OCI-LY7 (cell line): ENCODE measurements at regions not wholly inside any gene's neighbourhood (a gene's known extent, or its start where the extent isn't known, plus 50 kb on each side); places are given as distances from the start of the nearest gene placed in this dataset.

Experiments used
- BruUV-seq: library from RNA; stranded (reverse); fragments of 400-500 nt; replicated peaks from 2 replicates; lab custom pipeline; 2021; lab: Mats Ljungman, UMichigan
- CTCF ChIA-PET: fragments of 300-600 bp; sonication (Branson Sonifier 250); formaldehyde crosslinking; loops from one replicate; lab custom pipeline; 2022; ENCODE audit warnings: antibody characterized with exemption; ENCODE audit not compliant: unreplicated experiment; lab: Charles Lee
- POLR2A ChIA-PET: fragments of 300-600 bp; sonication (Branson Sonifier 250); formaldehyde crosslinking; loops from one replicate; lab custom pipeline; 2022; ENCODE audit warnings: antibody characterized with exemption; lab: Charles Lee
- DNase-seq: peaks from one replicate; pipeline ENCODE4 v3.0.0-alpha.2; 2015; ENCODE audit warnings: low spot score
- H2AFZ ChIP-seq: fragments of 200-600 bp; sonication (generic), shearing (Covaris generic); 2 replicates; pipeline ENCODE4 v1.6.1; 2014; ENCODE audit warnings: mild to moderate bottlenecking, antibody characterized with exemption, low read length, moderate library complexity
- H3K27ac ChIP-seq: fragments of 200-600 bp; sonication (generic); 2 replicates; pipeline ENCODE4 v1.5.1; 2014; ENCODE audit warnings: mixed run types, low read depth, mild to moderate bottlenecking, moderate library complexity, low read length, inconsistent platforms; ENCODE audit not compliant: poor library complexity, severe bottlenecking
- H3K36me3 ChIP-seq: fragments of 200-600 bp; sonication (generic); 2 replicates; pipeline ENCODE4 v1.6.1; 2014; ENCODE audit warnings: mild to moderate bottlenecking, antibody characterized with exemption, low read length, moderate library complexity, mixed read lengths; ENCODE audit not compliant: insufficient read depth
- H3K4me1 ChIP-seq: fragments of 200-600 bp; sonication (generic); 2 replicates; pipeline ENCODE4 v1.5.1; 2014; ENCODE audit warnings: mild to moderate bottlenecking, low read length; ENCODE audit not compliant: insufficient read depth, poor library complexity, severe bottlenecking
- H3K4me2 ChIP-seq: fragments of 200-600 bp; sonication (generic); 2 replicates; pipeline ENCODE4 v1.6.1; 2014; ENCODE audit warnings: mild to moderate bottlenecking, low read length
- H3K4me3 ChIP-seq: fragments of 200-600 bp; sonication (generic); 2 replicates; pipeline ENCODE4 v1.5.1; 2014; ENCODE audit warnings: mild to moderate bottlenecking, low read depth, low read length; ENCODE audit not compliant: poor library complexity, severe bottlenecking
- H3K79me2 ChIP-seq: fragments of 200-600 bp; sonication (generic); 2 replicates; pipeline ENCODE4 v1.6.1; 2016; ENCODE audit warnings: low read depth, mild to moderate bottlenecking, low read length, moderate library complexity, mixed read lengths; ENCODE audit not compliant: insufficient read depth
- H3K9me2 ChIP-seq: fragments of 200-600 bp; sonication (generic); 2 replicates; pipeline ENCODE4 v1.6.1; 2016; ENCODE audit warnings: mild to moderate bottlenecking, low read length, mixed read lengths; ENCODE audit not compliant: insufficient read depth
- H3K9me3 ChIP-seq: fragments of 200-600 bp; sonication (generic); 2 replicates; pipeline ENCODE4 v1.6.1; 2014; ENCODE audit warnings: mild to moderate bottlenecking, mixed run types, low read length, mixed read lengths
- H4K20me1 ChIP-seq: fragments of 200-600 bp; sonication (generic); 2 replicates; pipeline ENCODE4 v1.6.1; 2014; ENCODE audit warnings: mild to moderate bottlenecking, antibody characterized with exemption, low read length, moderate library complexity, mixed read lengths; ENCODE audit not compliant: insufficient read depth
- EZH2phosphoT487 ChIP-seq: fragments of 200-600 bp; sonication (generic); IDR thresholded peaks from 2 replicates; pipeline ENCODE4 v1.6.1; 2018; ENCODE audit warnings: low read depth, borderline replicate concordance, mild to moderate bottlenecking, mixed run types, antibody characterized with exemption, low read length, moderate library complexity, mixed read lengths
- intact Hi-C: fragments of 100-400 bp; cut with micrococcal nuclease; formaldehyde crosslinking; loops from one replicate; pipeline ENCODE4 v1.10.0; 2022; ENCODE audit not compliant: unreplicated experiment
- TF ChIP-seq, protein P1 (sequence below): fragments of 200-600 bp; sonication (generic); conservative IDR thresholded peaks from 2 replicates; pipeline ENCODE4 v1.5.1; 2014; ENCODE audit warnings: mild to moderate bottlenecking, antibody characterized with exemption, low read length, moderate library complexity, mixed read lengths

DNA sequence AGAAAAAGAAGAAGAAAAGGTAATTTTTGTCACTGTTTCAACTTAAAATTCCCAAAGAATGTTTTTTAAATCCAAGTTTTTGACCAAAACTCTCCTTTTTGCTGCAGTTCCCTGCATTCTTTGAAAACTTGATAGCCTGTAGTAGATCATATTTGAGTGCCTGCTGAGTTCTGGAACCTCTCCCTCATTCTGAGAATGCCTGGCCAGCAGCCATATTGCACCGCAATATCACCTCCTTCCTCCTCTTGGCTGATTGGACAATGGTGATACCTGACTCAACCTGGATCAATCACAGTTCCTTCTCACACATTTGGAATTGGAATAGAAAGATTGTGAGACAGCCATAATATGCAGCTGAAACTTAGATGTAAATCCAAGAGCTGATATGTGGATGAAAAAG, 97.6 kb upstream of the GAP43 start:
- intact Hi-C loops: no loop called here
- ChIA-PET POLR2A (interaction anchor here (0.6 kb wide), 1 partner anchor 676 kb away, joined by 3 read pairs; no protein-coding TSS in a partner anchor), CTCF (no interaction called here)
- H3K4me3 ChIP-seq: no peak overlapping the region
- H3K36me3 ChIP-seq: no peaks in the 10 kb centered on the region
- TF ChIP-seq, protein P1, sequence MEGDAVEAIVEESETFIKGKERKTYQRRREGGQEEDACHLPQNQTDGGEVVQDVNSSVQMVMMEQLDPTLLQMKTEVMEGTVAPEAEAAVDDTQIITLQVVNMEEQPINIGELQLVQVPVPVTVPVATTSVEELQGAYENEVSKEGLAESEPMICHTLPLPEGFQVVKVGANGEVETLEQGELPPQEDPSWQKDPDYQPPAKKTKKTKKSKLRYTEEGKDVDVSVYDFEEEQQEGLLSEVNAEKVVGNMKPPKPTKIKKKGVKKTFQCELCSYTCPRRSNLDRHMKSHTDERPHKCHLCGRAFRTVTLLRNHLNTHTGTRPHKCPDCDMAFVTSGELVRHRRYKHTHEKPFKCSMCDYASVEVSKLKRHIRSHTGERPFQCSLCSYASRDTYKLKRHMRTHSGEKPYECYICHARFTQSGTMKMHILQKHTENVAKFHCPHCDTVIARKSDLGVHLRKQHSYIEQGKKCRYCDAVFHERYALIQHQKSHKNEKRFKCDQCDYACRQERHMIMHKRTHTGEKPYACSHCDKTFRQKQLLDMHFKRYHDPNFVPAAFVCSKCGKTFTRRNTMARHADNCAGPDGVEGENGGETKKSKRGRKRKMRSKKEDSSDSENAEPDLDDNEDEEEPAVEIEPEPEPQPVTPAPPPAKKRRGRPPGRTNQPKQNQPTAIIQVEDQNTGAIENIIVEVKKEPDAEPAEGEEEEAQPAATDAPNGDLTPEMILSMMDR: no peak
- TF ChIP-seq EZH2phosphoT487: no peak
- H2AFZ ChIP-seq: no peak overlapping the region
- H3K9me3 ChIP-seq: no peaks in the 10 kb centered on the region
- no peaks in the 10 kb centered on the region for H4K20me1 ChIP-seq
- no TSS peak for BruUV-seq
- no peaks in the 10 kb centered on the region for H3K4me1 ChIP-seq
- DNase-seq: no peak
- no peaks in the 10 kb centered on the region for H3K9me2 ChIP-seq
- H3K4me2 ChIP-seq: no peak overlapping the region
- H3K79me2 ChIP-seq: no peaks in the 10 kb centered on the region
- H3K27ac ChIP-seq: no peak overlapping the region

DNA sequence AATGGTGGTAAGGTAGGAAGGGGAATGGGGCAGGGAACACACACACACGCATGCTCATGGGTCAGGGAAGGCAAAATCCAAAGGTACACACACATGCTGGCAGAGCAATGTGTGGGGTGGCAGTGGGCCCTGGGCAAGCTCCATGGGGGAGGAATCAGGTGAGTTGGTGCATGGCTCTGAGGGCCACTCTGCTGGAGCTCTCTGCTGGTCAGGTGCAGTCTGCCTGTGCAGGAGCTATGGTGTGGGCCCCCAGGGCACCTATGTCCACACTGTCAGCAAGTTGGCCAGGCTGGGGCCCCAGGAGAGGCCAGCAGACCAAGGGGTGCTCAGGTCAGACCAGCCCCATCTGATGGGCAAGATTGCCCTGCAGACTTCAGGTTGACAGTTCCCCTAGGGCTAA, 90.1 kb upstream of the GAP43 start:
- no peaks in the 10 kb centered on the region for H3K79me2 ChIP-seq
- ChIA-PET POLR2A (no interaction called here), CTCF (no interaction called here)
- no peak overlapping the region for H3K4me3 ChIP-seq
- H4K20me1 ChIP-seq: no peaks in the 10 kb centered on the region
- no peak overlapping the region for H3K27ac ChIP-seq
- no TSS peak for BruUV-seq
- DNase-seq: no peak
- H3K9me2 ChIP-seq: no peaks in the 10 kb centered on the region
- H2AFZ ChIP-seq: no peak overlapping the region
- no peaks in the 10 kb centered on the region for H3K36me3 ChIP-seq
- intact Hi-C loops: no loop called here
- no peak for TF ChIP-seq EZH2phosphoT487
- TF ChIP-seq, protein P1: no peak
- no peak overlapping the region for H3K4me2 ChIP-seq
- no peaks in the 10 kb centered on the region for H3K4me1 ChIP-seq
- H3K9me3 ChIP-seq: no peaks in the 10 kb centered on the region

DNA sequence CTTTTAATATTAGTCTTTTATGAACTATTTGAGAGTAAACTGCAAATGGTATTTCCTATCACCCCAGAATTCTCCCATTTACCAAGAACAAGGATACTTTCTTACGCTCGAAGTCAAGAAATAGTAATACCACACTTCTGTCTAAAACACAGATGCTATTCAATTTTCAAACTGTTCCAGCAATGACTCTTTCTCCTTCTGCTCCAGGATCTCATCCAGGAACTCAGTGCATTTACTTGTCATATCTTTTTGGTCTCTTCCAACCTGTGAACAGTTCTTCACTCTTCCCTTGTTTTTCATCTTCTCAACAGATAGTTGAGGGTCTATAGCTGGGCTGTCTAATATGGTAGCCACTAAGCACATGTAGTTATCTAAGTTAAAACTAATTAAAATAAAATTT, 87.1 kb upstream of the GAP43 start:
- Histone ChIP-seq H3K79me2 (no peaks in the 10 kb centered on the region), H3K36me3 (no peaks in the 10 kb centered on the region), H4K20me1 (no peaks in the 10 kb centered on the region), H3K4me1 (no peaks in the 10 kb centered on the region), H3K4me3 (no peak overlapping the region), H3K9me2 (no peaks in the 10 kb centered on the region), H2AFZ (no peak overlapping the region), H3K9me3 (no peaks in the 10 kb centered on the region), H3K27ac (no peak overlapping the region), H3K4me2 (no peak overlapping the region)
- no peak for DNase-seq
- TF ChIP-seq EZH2phosphoT487: no peak
- TF ChIP-seq, protein P1: no peak
- CTCF ChIA-PET: no interaction called here
- intact Hi-C loops: no loop called here
- no TSS peak for BruUV-seq
- POLR2A ChIA-PET: interaction anchor here (0.6 kb wide), 1 partner anchor 187 kb away, joined by 5 read pairs; no protein-coding TSS in a partner anchor
